ENCODE measurements at regions not wholly inside any gene's neighbourhood (a gene's known extent, or its start where the extent isn't known, plus 50 kb on each side); places are given as distances from the start of the nearest gene placed in this dataset.

DNA sequence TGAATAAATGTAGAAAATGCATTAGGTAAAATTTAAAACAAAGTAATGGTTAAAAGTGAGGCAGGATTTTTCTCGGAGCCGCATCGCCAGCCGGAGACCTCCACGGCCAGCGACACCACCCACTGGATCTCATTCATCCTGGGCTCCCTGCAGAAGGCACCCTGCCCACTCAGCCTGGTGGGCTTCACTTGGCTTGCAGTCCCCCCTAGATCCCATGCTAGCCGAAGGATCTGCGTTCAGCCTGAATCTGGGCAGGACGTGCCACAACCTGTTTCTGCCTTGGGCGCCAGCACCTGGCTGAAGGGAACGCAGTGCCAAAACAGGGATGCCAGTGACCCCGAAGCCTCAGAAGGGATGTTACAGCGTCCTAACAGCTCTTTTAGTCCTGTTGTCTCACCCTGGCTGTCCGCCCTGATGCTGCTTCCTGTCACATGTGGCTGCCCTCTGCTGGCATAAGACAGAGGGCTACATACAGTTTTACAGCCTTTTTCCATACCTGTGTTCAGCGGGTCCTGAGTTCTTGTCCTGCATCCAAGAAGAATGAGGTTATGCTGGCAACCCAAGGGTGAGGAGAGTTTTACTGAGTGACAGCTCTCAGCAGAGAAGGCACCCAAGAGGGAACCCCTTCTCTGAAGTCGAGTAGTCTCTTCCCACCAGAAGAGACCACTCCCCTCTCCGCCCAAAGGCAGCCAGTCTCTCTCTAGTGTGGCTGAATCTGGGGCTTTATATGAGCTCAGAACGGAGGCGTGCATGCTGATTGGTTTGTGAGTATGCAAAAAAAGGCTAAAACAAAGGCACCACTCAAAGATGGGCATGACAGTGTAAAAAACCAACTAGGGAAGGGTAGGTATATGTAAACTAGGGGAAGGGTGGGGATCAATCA lies 173.1 kb upstream of the GYPC start:
- no TSS peak for BruUV-seq (replicated peaks)
- CTCF ChIA-PET = no interaction called here
- no peaks in the 10 kb centered on the region for H3K4me1 ChIP-seq (ENCODE audit: insufficient read depth, low read length, poor library complexity, severe bottlenecking)
- no peaks in the 10 kb centered on the region for H3K27me3 ChIP-seq (replicated peaks; ENCODE audit: insufficient read depth, low read depth, low read length, poor library complexity)
- DNase-seq (ENCODE audit: low spot score) = peak; percentile 30
- no peak overlapping the region for H3K4me3 ChIP-seq (ENCODE audit: low read depth, low read length, poor library complexity, severe bottlenecking)
- POLR2A ChIA-PET (ENCODE audit: low non-redundant PET) = no interaction called here
- H3K27ac ChIP-seq (ENCODE audit: low read depth, low read length, poor library complexity, severe bottlenecking) = no peak overlapping the region
- H3K9me3 ChIP-seq (ENCODE audit: low read depth, low read length, poor library complexity, severe bottlenecking) = no peaks in the 10 kb centered on the region
- no peak for TF ChIP-seq EZH2 (IDR thresholded peaks at IDR 0.05; ENCODE audit: borderline replicate concordance, low read depth, low read length, poor library complexity, severe bottlenecking)
- TF ChIP-seq, protein P1, sequence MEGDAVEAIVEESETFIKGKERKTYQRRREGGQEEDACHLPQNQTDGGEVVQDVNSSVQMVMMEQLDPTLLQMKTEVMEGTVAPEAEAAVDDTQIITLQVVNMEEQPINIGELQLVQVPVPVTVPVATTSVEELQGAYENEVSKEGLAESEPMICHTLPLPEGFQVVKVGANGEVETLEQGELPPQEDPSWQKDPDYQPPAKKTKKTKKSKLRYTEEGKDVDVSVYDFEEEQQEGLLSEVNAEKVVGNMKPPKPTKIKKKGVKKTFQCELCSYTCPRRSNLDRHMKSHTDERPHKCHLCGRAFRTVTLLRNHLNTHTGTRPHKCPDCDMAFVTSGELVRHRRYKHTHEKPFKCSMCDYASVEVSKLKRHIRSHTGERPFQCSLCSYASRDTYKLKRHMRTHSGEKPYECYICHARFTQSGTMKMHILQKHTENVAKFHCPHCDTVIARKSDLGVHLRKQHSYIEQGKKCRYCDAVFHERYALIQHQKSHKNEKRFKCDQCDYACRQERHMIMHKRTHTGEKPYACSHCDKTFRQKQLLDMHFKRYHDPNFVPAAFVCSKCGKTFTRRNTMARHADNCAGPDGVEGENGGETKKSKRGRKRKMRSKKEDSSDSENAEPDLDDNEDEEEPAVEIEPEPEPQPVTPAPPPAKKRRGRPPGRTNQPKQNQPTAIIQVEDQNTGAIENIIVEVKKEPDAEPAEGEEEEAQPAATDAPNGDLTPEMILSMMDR (conservative IDR thresholded peaks at IDR 0.05; ENCODE audit: low read depth, low read length) = peak; percentile 32
- intact Hi-C loops (cut with micrococcal nuclease; ENCODE audit: unreplicated experiment) = no loop called here
- no peaks in the 10 kb centered on the region for H3K36me3 ChIP-seq (ENCODE audit: insufficient read depth, low read length, poor library complexity, severe bottlenecking)

DNA sequence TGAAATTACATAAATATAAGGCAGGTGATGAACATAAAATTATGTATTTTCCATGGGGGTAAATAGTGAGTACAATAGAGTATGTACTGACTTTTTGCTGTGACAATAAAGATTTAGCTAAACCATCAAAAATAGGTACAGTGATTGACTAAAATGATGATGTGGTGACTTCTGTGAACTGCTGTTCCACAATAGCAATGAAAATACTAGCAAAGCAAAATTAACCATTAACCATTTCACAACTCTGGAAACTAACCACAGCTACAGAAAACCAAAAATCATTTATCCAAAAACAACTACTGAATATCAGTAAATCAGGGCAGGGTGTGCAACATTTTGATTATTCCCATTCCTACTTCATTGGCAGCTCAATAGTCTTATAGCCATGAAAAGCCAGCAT lies 161.4 kb upstream of the GYPC start:
- no peak for DNase-seq (ENCODE audit: low spot score)
- POLR2A ChIA-PET (ENCODE audit: low non-redundant PET) = no interaction called here
- no peaks in the 10 kb centered on the region for H3K9me3 ChIP-seq (ENCODE audit: low read depth, low read length, poor library complexity, severe bottlenecking)
- no peak overlapping the region for H3K4me3 ChIP-seq (ENCODE audit: low read depth, low read length, poor library complexity, severe bottlenecking)
- CTCF ChIA-PET = no interaction called here
- H3K27ac ChIP-seq (ENCODE audit: low read depth, low read length, poor library complexity, severe bottlenecking) = no peak overlapping the region
- BruUV-seq (replicated peaks) = no TSS peak
- intact Hi-C loops (cut with micrococcal nuclease; ENCODE audit: unreplicated experiment) = no loop called here
- H3K36me3 ChIP-seq (ENCODE audit: insufficient read depth, low read length, poor library complexity, severe bottlenecking) = no peaks in the 10 kb centered on the region
- no peaks in the 10 kb centered on the region for H3K27me3 ChIP-seq (replicated peaks; ENCODE audit: insufficient read depth, low read depth, low read length, poor library complexity)
- TF ChIP-seq, protein P1 (conservative IDR thresholded peaks at IDR 0.05; ENCODE audit: low read depth, low read length) = no peak
- TF ChIP-seq EZH2 (IDR thresholded peaks at IDR 0.05; ENCODE audit: borderline replicate concordance, low read depth, low read length, poor library complexity, severe bottlenecking) = no peak
- H3K4me1 ChIP-seq (ENCODE audit: insufficient read depth, low read length, poor library complexity, severe bottlenecking) = no peaks in the 10 kb centered on the region

DNA sequence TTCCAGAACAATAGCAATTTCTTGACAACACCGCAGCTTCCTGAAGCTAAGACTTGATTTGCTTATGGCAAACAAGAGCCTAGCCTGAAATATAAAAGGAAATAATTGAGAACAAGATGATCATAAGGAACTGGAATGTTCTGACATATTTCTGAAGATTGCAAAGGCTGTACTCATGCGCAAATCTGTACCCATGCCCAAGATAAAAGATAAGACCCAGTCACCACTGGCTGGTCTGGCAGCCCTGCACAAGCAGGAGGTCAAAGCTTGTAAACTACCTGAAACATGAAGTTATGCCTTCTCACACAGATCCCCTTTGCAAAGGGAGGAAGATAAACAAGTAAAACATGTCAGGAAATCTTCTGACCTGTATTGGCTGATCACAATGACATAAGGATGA lies 160.8 kb upstream of the GYPC start:
- intact Hi-C loops (cut with micrococcal nuclease; ENCODE audit: unreplicated experiment) = no loop called here
- BruUV-seq (replicated peaks) = no TSS peak
- ChIA-PET POLR2A (ENCODE audit: low non-redundant PET) (no interaction called here), CTCF (no interaction called here)
- DNase-seq (ENCODE audit: low spot score) = no peak
- no peak overlapping the region for H3K4me3 ChIP-seq (ENCODE audit: low read depth, low read length, poor library complexity, severe bottlenecking)
- TF ChIP-seq, protein P1 (conservative IDR thresholded peaks at IDR 0.05; ENCODE audit: low read depth, low read length) = no peak
- TF ChIP-seq EZH2 (IDR thresholded peaks at IDR 0.05; ENCODE audit: borderline replicate concordance, low read depth, low read length, poor library complexity, severe bottlenecking) = no peak
- no peaks in the 10 kb centered on the region for H3K27me3 ChIP-seq (replicated peaks; ENCODE audit: insufficient read depth, low read depth, low read length, poor library complexity)
- H3K27ac ChIP-seq (ENCODE audit: low read depth, low read length, poor library complexity, severe bottlenecking) = no peak overlapping the region
- H3K9me3 ChIP-seq (ENCODE audit: low read depth, low read length, poor library complexity, severe bottlenecking) = no peaks in the 10 kb centered on the region
- H3K4me1 ChIP-seq (ENCODE audit: insufficient read depth, low read length, poor library complexity, severe bottlenecking) = no peaks in the 10 kb centered on the region
- H3K36me3 ChIP-seq (ENCODE audit: insufficient read depth, low read length, poor library complexity, severe bottlenecking) = no peaks in the 10 kb centered on the region
